ENCODE measurements at regions not wholly inside any gene's neighbourhood (a gene's known extent, or its start where the extent isn't known, plus 50 kb on each side); places are given as distances from the start of the nearest gene placed in this dataset.

GRCh38 chr14:53836551-53836950 lies 120.1 kb downstream of the BMP4 start:
- TF ChIP-seq CTCF (IDR thresholded peaks at IDR 0.05) = no peak
- Histone ChIP-seq H3K9me3 (replicated peaks in 1 of 2; ENCODE audit: control insufficient read depth in 1 of 2, insufficient read depth in 1 of 2, low read length in 2 of 2) (peaks cover 19 to 23% of the 10 kb centered on the region in 2 donors), H3K27me3 (ENCODE audit: control insufficient read depth in 2 of 2, insufficient read depth in 2 of 2, low read length in 2 of 2) (no peaks in the 10 kb centered on the region), H3K4me3 (replicated peaks in 1 of 3; ENCODE audit: low read depth in 2 of 3, low read length in 3 of 3) (no peak overlapping the region), H2AFZ (ENCODE audit: insufficient read depth, low read depth, low read length, poor library complexity, severe bottlenecking) (no peak overlapping the region), H3K36me3 (replicated peaks in 1 of 2; ENCODE audit: control insufficient read depth in 1 of 2, insufficient read depth in 2 of 2, low read length in 2 of 2) (no peaks in the 10 kb centered on the region), H3K4me1 (ENCODE audit: control insufficient read depth in 1 of 2, insufficient read depth in 2 of 2, low read length in 2 of 2) (no peaks in the 10 kb centered on the region), H3K4me2 (replicated peaks; ENCODE audit: extremely low read depth, low read length, poor library complexity, severe bottlenecking) (no peak overlapping the region), H3K9ac (ENCODE audit: insufficient read depth, low read length, poor library complexity, severe bottlenecking) (no peak overlapping the region), H4K20me1 (ENCODE audit: insufficient read depth, low read length) (no peaks in the 10 kb centered on the region), H3K79me2 (ENCODE audit: insufficient read depth, low read length) (no peaks in the 10 kb centered on the region), H3K27ac (ENCODE audit: low read depth in 1 of 2, low read length in 2 of 2) (no peak overlapping the region)
- H3K27me3 Mint-ChIP-seq (ENCODE audit: low read depth in 3 of 3) = peaks cover 0 to 3% (median 0%) of the 10 kb centered on the region in 3 donors
- peaks cover 10 to 22% (median 18%) of the 10 kb centered on the region in 7 donors for H3K9me3 Mint-ChIP-seq
- intact Hi-C loops (cut with micrococcal nuclease) = no loop called here
- no CpG with 5 or more reads among the region's 2 CpGs for WGBS (ENCODE audit: insufficient coverage)
- H3K4me3 Mint-ChIP-seq = no peak overlapping the region
- no peaks in the 10 kb centered on the region for H3K4me1 Mint-ChIP-seq
- H3K27ac Mint-ChIP-seq = no peak overlapping the region
- H3K36me3 Mint-ChIP-seq = no peaks in the 10 kb centered on the region
- DNase-seq = no peak

- no peak overlapping the region for H3K4me3 ChIP-seq (replicated peaks in 1 of 3; ENCODE audit: low read depth in 2 of 3, low read length in 3 of 3)
- H3K36me3 Mint-ChIP-seq = no peaks in the 10 kb centered on the region
- H3K4me1 ChIP-seq (ENCODE audit: control insufficient read depth in 1 of 2, insufficient read depth in 2 of 2, low read length in 2 of 2) = no peaks in the 10 kb centered on the region
- H3K9me3 Mint-ChIP-seq = peaks cover 1 to 5% (median 3%) of the 10 kb centered on the region in 7 donors
- no peak overlapping the region for H3K27ac ChIP-seq (ENCODE audit: low read depth in 1 of 2, low read length in 2 of 2)
- no peak for DNase-seq
- TF ChIP-seq CTCF (IDR thresholded peaks at IDR 0.05) = no peak
- WGBS (ENCODE audit: insufficient coverage) = 82% methylated on average over 1 of the region's 4 CpGs
- H3K79me2 ChIP-seq (ENCODE audit: insufficient read depth, low read length) = no peaks in the 10 kb centered on the region
- H4K20me1 ChIP-seq (ENCODE audit: insufficient read depth, low read length) = no peaks in the 10 kb centered on the region
- no peaks in the 10 kb centered on the region for H3K36me3 ChIP-seq (replicated peaks in 1 of 2; ENCODE audit: control insufficient read depth in 1 of 2, insufficient read depth in 2 of 2, low read length in 2 of 2)
- H3K9ac ChIP-seq (ENCODE audit: insufficient read depth, low read length, poor library complexity, severe bottlenecking) = no peak overlapping the region
- H3K4me3 Mint-ChIP-seq = no peak overlapping the region
- H3K27ac Mint-ChIP-seq = no peak overlapping the region
- peaks cover 0 to 2% (median 2%) of the 10 kb centered on the region in 3 donors for H3K27me3 Mint-ChIP-seq (ENCODE audit: low read depth in 3 of 3)
- no peak overlapping the region for H2AFZ ChIP-seq (ENCODE audit: insufficient read depth, low read depth, low read length, poor library complexity, severe bottlenecking)
- no peak overlapping the region for H3K4me2 ChIP-seq (replicated peaks; ENCODE audit: extremely low read depth, low read length, poor library complexity, severe bottlenecking)
- H3K4me1 Mint-ChIP-seq = no peaks in the 10 kb centered on the region
- intact Hi-C loops (cut with micrococcal nuclease) = no loop called here
- peaks cover 4 to 11% of the 10 kb centered on the region in 2 donors for H3K9me3 ChIP-seq (replicated peaks in 1 of 2; ENCODE audit: control insufficient read depth in 1 of 2, insufficient read depth in 1 of 2, low read length in 2 of 2)
- no peaks in the 10 kb centered on the region for H3K27me3 ChIP-seq (ENCODE audit: control insufficient read depth in 2 of 2, insufficient read depth in 2 of 2, low read length in 2 of 2)
Observed at GRCh38 chr14:53828820-53829219, 127.8 kb downstream of the BMP4 start.

Measured in CD14-positive monocyte (primary cell).